GM21825 (cell line): ENCODE measurements at regions not wholly inside any gene's neighbourhood (a gene's known extent, or its start where the extent isn't known, plus 50 kb on each side); places are given as distances from the start of the nearest gene placed in this dataset.

ENCODE experiments used
- ATAC-seq: cut with Tn5 transposase; IDR thresholded peaks from one replicate; pipeline ENCODE4 v1.9.1; 2021; ENCODE audit warnings: mild to moderate bottlenecking, moderate library complexity; ENCODE audit not compliant: unreplicated experiment

GRCh38 chr4:141395919-141396318 lies 175.2 kb downstream of the ZNF330 start:
- no peak for ATAC-seq

GRCh38 chr4:141402712-141403111 lies 182.0 kb downstream of the ZNF330 start:
- no peak for ATAC-seq

GRCh38 chr4:141403782-141404181 lies 183.1 kb downstream of the ZNF330 start:
- ATAC-seq: no peak

- ATAC-seq: no peak
These were observed 185.5 kb downstream of the ZNF330 start for GRCh38 chr4:141406237-141406636.

GRCh38 chr4:141409556-141409955 lies 188.9 kb downstream of the ZNF330 start:
- ATAC-seq: no peak

- ATAC-seq: no peak
These were observed 190.1 kb downstream of the ZNF330 start for GRCh38 chr4:141410839-141411238.

- ATAC-seq: no peak
These were observed 191.2 kb downstream of the ZNF330 start for GRCh38 chr4:141411936-141412335.

- no peak for ATAC-seq
These were observed 192.7 kb downstream of the ZNF330 start for GRCh38 chr4:141413366-141413765.

- ATAC-seq: no peak
These were observed 195.0 kb downstream of the ZNF330 start for GRCh38 chr4:141415651-141416050.

- no peak for ATAC-seq
These were observed 195.5 kb downstream of the ZNF330 start for GRCh38 chr4:141416219-141416618.

GRCh38 chr4:141416677-141417363 lies 196.1 kb downstream of the ZNF330 start:
- no peak for ATAC-seq

- ATAC-seq: no peak
These were observed 196.7 kb downstream of the ZNF330 start for GRCh38 chr4:141417387-141417786.

GRCh38 chr4:141425124-141425523 lies 204.4 kb downstream of the ZNF330 start:
- ATAC-seq: no peak

- no peak for ATAC-seq
These were observed 207.1 kb downstream of the ZNF330 start for GRCh38 chr4:141427726-141428296.

- ATAC-seq: no peak
These were observed 206.4 kb upstream of the IL15 start for GRCh38 chr4:141429933-141430332.

GRCh38 chr4:141430686-141431085 lies 205.7 kb upstream of the IL15 start:
- ATAC-seq: no peak

GRCh38 chr4:141432000-141432712 lies 204.2 kb upstream of the IL15 start:
- ATAC-seq: no peak

- ATAC-seq: no peak
These were observed 200.7 kb upstream of the IL15 start for GRCh38 chr4:141435446-141436225.

GRCh38 chr4:141439223-141439622 lies 197.2 kb upstream of the IL15 start:
- ATAC-seq: no peak

- no peak for ATAC-seq
These were observed 188.6 kb upstream of the IL15 start for GRCh38 chr4:141447761-141448160.

- no peak for ATAC-seq
These were observed 187.9 kb upstream of the IL15 start for GRCh38 chr4:141448490-141448889.
